HK-2 (cell line): ENCODE measurements at regions not wholly inside any gene's neighbourhood (a gene's known extent, or its start where the extent isn't known, plus 50 kb on each side); places are given as distances from the start of the nearest gene placed in this dataset.
"Not testable (repeated sequence)": the region's sequence is repeated elsewhere in the genome, so short reads cannot be mapped to it uniquely, and the experiment has no call there.

ENCODE experiments used
- DNase-seq: peaks from one replicate; pipeline ENCODE4 v3.0.0-alpha.2; 2018; ENCODE audit not compliant: unreplicated experiment

DNA sequence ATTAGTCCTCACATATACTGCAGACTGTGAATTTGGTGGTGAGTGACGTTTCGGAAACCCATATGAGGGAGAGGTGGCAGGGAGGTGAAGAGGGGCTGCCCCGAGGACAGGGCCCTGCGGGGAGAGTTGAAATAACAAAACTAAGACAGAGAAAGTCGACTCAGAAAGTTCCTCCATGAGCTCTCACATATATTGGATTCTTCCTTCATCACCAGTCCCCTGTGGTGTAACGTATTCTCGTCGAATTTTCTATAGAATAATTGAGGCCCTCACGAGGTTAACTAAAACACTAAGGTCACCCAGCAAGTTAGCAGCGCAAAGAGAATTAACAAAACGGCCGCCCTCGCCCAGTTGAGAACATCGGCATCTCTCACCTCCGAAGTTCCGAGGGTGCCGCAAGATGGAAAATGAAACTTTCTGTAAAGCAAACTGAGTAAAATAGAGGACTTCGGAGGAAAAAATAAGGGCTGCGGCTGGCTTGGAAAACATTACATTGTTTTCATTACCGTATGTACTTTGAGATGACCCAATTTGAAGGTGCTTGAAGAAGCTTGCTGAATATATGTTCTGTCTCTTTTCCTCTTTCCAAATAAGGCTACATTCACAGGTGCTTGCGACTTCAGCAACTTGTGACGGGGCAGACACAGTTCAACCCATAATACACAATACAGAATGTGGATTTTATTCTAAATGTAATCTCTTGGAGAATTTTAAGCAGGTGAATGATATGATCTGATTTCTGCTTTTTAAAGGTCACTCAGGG lies 490.9 kb upstream of the JARID2 start:
- no peak for DNase-seq

GRCh38 chr6:14756340-14756739 lies 489.5 kb upstream of the JARID2 start:
- no peak for DNase-seq

GRCh38 chr6:14757014-14757413 lies 488.9 kb upstream of the JARID2 start:
- DNase-seq: no peak

DNA sequence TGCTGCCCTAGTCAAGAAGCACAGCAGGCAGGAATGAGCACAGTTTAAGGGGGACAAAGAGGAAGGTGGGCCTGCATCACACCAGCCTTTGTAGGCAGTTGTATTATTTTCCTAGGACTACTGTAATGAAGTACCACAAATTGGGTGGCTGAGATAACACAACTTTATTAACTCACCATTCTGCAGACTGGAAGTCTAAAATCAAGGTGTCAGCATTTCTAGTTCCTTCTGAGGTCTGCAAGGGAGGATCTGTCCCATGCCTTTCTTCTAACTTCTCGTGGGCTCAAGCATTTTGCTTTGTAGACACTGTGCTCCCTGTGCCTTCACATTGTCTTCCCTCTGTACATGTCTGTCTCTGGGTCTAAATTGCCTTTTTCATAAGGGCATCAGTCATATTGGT lies 488.5 kb upstream of the JARID2 start:
- DNase-seq: no peak

DNA sequence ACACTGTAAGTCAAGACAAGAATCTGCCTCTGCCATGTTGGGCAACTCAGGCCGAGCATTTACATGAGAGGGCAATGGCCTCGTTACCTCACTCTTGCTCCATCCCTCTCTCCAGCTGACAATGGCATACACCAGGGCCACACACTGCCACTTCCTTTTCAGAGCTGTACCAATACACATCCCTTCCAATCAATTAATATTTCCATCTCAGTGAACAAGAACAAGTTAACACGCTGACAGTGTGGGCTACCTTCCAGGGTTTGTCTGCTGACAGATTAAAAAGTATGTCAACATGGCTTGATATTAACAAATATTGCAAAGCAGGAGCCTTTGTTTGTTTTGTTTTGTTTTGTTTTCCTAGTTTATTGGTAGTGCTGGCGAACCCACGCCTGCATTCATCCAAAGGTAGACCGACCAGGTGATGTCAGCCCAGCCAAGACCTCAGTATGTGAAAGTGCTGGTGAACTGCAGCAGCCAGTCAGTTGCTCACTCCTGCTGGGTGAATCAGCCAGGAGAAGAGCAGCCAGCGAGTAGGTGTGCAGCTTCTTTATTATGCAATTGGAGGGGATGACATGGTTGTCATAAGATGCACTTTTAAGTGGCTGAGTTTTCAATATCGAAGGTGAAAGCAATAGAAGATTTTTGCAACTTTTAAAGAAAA lies 487.3 kb upstream of the JARID2 start:
- DNase-seq: no peak

- no peak for DNase-seq
Measured at GRCh38 chr6:14759976-14760672, 485.7 kb upstream of the JARID2 start.

GRCh38 chr6:14762077-14762476 lies 483.8 kb upstream of the JARID2 start:
- DNase-seq: no peak

- no peak for DNase-seq
Measured at GRCh38 chr6:14763139-14763538, 482.7 kb upstream of the JARID2 start.

GRCh38 chr6:14763616-14764015 lies 482.3 kb upstream of the JARID2 start:
- no peak for DNase-seq

GRCh38 chr6:14765106-14765505 lies 480.8 kb upstream of the JARID2 start:
- peak; percentile 10 for DNase-seq

DNA sequence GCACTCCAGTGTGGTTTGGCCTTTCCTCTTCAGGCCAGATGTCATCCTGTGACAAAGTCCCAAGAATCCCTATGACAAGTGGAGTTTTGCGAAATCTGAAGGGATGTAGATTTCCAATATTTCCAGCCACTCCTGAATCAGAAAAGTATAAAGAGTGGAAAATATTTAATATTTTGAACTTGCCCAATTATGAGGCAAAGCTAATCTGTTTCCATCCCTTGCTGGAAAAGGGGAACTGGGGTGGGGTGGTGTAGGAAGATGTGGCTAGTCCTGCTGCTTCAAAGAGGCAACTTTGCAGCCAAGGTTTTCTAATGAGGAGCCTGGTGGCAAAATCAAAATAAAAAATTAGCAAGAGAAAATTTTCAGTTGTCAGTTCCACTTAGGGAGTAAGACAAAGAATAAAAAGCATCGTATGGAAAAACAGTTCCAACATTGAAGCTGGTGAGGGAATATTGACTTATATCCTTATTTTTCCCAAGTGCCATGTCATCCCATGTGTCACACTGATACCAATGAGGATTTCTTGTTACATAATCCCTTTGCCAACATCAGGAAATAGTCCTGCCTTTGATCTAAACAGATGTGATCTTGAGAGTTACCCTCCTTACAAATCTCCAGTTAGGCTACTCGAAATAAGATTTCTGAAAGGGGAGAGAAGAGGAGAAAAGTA lies 480.0 kb upstream of the JARID2 start:
- no peak for DNase-seq

GRCh38 chr6:14766391-14766994 lies 479.4 kb upstream of the JARID2 start:
- no peak for DNase-seq

- DNase-seq: no peak
Measured at GRCh38 chr6:14767226-14767625, 478.6 kb upstream of the JARID2 start.

- no peak for DNase-seq
Measured at GRCh38 chr6:14770040-14770439, 475.8 kb upstream of the JARID2 start.

- no peak for DNase-seq
Measured at GRCh38 chr6:14770572-14770971, 475.3 kb upstream of the JARID2 start.

DNA sequence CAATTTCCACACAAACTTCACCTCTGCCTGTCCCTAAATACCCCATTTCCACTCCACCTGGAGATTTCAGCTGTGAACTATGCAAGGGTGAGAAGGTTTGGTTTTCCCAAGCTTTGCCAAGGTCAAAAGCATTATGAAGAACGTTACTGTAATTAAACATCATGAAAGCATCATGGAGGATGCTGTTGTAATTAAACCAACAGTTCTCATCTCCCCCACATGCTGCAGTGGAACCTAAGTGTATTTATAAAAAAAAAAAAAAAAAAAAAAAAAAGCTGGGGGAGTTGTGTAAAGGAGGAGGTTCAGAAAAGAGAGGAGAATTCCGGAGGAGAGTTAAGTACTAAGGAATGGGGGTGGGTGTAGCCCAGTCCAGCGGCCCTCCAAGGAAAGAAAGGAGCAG lies 474.9 kb upstream of the JARID2 start:
- DNase-seq: no peak

GRCh38 chr6:14772188-14772587 lies 473.7 kb upstream of the JARID2 start:
- no peak for DNase-seq

DNA sequence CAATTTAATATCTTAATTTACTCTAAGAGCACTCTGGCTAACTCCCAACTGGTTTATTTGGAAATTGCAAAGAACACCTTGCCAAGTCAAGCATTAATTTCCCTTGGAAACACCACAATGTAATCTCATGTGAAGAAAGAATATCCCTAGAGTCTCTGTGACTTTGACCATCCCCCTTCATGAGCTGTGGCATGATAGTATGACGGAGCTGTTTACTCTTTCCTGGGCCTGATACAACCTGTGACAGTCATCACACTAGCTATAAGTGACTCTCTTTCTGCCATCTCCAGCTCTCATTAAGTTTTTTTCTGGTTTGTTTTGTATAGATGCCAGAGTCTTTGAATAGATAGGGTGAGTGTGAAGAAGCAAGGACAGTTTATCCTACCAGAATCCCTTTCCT lies 470.3 kb upstream of the JARID2 start:
- DNase-seq: no peak

DNA sequence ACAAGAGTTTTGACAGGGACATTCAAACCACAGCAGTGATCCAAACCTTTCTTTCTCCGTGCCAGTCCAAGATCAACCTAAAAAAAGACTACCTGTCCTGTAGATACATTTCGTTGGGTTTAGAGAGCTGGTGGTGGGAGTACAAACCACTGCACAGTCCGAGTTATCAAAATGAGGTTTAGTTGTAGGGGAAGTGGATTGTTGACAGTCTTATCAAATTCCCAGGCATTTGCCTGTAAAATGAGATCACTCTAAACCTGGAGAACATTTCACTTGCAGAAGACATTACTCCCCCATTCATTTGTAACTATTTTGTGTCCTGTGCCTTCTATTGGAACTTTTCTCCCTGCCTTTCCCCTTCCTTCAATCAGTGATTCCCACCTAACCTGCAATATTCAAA lies 469.6 kb upstream of the JARID2 start:
- no peak for DNase-seq

DNA sequence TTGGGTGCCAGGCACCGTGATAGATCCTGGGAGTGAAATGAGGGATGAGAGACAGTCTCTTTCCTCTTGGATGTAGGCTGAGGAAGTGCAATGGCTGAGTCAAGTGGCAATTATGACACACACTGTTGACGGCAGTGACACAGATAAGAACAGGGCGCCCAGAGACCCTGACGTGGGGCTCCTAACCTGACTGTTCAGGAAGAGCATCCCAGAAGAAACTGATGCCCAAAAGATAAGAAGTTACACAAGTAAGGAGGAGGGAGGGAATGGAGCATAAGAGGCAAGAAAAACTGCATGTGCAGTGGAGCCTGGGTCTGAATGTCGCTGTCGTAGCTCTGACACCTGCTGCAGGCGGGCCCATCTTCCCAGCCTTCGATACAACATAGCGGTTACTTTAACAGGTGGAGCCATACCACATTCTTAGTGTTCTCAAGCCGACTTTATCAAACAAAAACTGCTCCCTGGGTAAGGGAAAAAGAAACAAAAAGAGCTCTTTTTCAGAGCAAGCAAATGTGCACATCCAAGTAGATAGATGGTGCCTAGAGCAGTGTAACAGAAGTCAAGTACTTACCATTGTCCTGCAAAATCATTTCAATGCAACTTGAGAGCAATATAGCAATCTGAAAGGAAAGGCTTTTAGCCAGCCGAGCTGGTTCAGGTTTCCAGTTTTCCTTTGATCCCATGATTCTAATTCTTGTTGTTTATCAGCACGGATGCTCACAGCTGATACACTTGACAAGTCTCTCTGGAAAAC lies 463.9 kb upstream of the JARID2 start:
- DNase-seq: no peak

- DNase-seq: not testable (repeated sequence)
Measured at GRCh38 chr6:14782921-14783464, 462.9 kb upstream of the JARID2 start.
